A172 (cell line): ENCODE measurements at regions not wholly inside any gene's neighbourhood (a gene's known extent, or its start where the extent isn't known, plus 50 kb on each side); places are given as distances from the start of the nearest gene placed in this dataset.
"Not testable (repeated sequence)": the region's sequence is repeated elsewhere in the genome, so short reads cannot be mapped to it uniquely, and the experiment has no call there.

ENCODE experiments used
- DNase-seq: peaks from one replicate; pipeline ENCODE4 v3.0.0-alpha.2; 2015; ENCODE audit warnings: low spot score

DNA sequence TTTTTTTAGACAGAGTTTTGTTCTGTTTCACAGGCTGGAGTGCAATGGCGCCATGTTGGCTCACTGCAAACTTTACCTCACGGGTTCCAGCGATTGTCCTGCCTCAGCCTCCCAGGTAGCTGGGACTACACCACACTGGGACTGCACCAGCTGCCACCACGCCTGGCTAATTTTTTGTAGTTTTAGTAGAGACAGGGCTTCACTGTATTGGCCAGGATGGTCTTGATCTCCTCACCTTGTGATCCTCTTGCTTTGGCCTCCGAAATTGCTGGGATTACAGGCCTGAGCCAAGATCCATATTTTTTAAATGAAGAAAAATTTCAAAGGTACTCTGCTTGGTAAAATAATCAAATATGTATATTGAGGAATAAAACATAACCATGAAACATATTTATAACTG is 195.8 kb upstream of the TPTE start:
- peak; percentile 93 for DNase-seq

DNA sequence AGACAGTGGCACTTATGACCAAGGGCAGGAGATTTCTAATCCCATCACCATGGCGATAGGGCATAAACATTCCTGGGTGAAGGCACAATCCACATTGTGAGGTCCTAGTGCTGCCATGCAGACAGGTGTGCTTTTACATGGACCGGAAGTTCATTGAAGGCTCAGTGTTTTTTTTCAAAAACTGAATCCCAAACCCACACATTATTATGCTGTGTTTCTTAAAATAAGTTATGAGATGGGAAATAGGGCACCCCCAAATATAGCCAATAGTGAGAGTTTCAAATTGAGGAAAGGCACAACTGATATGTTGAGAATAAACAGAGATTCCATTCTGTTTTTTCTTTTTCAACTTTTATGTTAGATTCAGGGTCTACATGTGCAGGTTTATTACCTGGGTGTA is 195.2 kb upstream of the TPTE start:
- DNase-seq: not testable (repeated sequence)

DNA sequence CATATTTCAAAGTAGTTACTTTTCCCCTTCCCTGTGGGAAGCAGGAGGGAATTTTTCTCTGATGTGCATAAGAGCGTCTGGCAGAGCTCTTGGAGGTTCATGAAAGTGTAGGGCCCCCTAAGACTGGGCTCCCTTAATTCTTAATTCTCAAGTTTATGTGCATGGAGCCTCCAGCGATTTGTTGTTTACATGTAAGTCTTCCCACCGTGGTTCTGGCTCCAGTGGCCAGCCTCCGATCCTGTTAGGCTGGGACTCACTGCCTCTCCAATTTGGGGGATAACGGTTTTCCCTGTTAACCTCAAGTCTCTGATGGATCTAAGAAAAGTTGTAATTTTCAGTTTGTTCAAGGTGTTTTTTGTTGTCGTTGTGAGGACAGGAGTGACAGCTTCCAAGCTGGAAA is 192.7 kb upstream of the TPTE start:
- DNase-seq: not testable (repeated sequence)

DNA sequence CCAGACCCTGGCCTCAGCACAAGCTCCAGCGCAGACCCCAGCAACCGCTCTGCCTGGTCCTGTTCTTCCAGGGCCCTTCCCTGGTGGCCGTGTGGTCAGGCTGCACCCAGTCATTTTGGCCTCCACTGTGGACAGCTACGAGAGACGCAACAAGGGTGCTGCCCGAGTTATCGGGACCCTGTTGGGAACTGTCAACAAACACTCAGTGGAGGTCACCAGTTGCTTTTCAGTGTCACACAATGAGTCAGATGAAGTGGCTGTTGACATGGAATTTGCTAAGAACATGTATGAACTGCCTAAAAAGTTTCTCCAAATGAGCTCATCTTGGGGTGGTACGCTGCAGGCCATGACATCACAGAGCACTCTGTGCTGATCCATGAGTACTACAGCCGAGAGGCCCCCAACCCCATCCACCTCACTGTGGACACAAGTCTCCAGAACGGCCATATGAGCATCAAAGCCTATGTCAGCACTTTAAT is 190.7 kb upstream of the TPTE start:
- DNase-seq: not testable (repeated sequence)

DNA sequence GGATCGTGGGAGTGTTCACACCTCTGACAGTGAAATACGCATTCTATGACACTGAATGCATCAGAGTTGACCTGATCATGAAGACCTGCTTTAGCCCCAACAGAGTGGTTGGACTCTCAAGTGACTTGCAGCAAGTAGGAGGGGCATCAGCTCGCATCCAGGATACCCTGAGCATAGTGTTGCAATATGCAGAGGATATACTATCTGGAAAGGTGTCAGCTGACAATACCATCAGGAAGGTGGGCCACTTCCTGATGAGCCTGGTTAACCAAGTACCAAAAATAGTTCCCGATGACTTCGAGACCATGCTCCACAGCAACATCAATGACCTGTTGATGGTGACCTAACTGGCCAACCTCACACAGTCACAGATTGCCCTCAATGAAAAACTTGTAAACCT is 190.2 kb upstream of the TPTE start:
- DNase-seq: not testable (repeated sequence)

DNA sequence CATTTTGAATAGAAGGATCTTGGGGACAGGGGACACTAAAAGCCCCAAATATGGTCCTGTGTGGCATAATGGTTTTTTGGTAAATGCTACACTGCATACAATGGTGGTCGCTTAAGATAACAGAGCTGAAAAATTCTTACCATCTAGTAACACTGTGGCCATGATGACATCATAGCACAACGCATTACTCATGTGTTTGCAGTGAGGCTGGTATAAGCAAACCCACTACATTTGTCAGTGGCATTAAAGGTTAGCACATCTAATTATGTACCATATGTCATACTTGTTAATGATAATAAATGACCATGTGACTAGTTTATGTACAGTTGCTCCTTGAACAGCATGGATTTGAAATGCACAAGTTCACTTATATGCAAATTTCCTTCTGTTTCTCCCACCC is 188.4 kb upstream of the TPTE start:
- not testable (repeated sequence) for DNase-seq

DNA sequence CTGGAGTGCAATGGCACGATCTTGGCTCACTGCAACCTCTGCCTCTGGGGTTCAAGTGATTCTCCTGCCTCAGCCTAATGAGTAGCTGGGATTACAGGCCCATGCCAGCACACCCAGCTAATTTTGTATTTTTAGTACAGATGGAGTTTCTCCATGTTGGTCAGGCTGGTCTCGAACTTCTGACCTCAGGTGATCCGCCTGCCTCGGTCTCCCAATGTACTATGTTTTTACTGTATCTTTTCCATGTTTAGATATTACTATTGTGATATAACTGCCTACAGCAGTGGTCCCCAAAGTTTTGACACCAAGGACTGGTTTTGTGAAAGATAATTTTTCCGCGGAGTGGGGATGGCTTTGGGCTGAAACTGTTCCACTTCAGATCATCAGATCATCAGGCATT is 187.0 kb upstream of the TPTE start:
- not testable (repeated sequence) for DNase-seq

DNA sequence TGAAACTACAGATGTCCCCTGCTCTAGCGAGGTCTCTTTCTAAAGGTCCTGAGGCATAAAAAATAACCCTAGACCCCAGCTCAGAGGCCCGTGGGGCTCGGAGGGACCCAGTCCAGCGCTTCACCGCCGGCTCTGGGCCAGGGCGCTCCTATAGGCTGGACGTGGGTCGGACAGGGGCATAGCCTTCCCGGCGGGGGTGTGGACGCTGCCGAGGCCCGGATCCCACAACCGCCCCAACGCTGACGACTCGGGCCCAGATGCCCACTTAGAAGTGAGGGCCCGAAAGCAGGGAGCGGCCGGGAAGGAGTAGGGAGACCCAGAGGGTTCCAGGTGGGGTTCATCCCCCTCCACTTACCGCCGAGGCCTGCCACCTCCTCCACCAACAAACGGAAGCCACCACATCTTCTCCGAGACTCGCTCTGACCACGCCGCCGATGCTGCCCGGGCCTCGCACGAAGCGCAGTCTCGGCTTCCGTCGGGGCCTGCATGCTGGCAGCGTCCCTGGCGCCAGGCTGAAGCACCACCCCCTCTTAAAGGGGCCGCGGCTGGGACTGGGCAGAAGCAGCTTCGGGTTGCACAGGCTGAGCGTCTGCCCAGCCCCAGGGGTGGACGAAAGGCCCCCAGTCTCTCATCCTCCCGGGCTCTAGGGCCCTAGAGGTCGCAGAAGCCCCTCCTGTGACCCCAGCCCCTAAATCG is 179.0 kb upstream of the TPTE start:
- DNase-seq: peak; percentile 49

DNA sequence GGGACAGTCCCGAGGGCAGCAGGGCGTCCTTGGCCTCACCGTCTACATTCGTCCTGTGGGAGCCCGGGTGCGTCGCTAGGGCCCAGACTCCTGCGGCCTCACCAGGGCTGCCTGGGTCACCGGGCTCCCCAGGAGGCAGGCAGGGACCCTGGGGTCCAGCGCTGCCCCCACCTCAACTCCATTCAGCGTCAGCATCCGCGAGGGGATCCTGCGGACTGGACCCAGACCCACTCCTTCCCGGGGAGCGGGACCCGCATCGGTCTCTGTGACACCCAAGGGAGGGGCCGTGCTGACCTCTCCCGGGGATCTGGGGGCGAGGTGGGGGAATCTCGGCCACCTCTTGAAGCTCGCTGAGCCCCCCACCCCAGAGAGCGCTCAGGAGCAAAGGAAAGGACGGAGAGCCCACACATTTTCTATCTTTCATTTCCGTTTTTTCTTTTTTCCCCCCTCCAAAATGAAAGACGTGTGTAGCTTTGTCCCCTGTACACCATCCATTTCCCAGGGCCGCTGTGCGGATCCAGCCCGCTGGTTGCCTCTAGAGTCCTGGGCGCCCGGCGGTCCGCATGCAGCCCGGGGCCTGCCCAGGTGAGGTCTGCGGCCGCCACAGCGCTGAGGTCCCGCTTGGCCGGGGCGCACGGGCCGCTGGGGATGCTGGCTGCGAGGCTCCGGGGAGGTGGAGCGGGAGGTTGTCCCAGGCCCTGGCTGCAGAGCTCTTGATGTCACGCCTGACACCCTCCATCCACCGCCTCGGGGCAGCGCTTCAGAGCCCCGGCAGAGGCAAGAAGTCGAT is 178.0 kb upstream of the TPTE start:
- not testable (repeated sequence) for DNase-seq

DNA sequence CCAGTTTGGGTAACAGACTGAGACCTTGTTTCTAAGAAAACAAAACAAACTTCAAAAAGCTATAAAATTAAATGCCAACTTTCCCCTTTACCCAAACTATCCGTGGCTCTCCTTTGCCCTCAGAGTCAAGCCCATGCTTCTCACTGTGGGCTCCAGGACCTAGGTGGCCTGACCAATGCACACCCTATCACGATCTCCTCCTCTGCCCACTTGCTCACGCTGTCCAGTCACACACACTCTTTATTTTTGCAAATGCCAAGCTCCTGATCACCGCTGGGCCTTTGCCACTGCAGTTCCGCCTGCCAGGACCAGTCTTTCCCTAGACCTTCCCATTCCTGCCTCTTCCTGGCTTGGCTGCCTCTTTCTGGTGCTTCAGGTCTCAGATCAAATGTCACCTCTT is 177.1 kb upstream of the TPTE start:
- DNase-seq: not testable (repeated sequence)

DNA sequence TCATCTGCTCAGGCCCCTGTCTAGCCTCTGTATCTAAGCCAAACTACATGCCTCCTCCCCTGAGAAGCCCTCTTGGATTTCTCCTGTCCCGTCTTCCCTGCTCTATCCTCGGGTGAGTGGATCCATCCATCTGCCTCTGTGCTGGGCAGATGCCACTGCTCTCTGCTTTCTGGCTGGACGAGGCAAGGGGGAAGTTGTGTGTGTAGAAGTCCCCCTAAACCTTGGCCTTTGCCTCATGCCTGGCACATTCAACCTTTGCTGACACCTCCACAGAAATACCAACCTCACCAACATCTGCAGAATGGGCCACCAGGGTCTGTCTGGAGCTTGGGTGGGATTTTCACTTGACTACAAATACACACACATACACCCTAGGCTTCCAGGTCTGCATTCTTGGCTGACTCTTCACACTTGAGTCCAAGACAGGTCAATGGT is 176.2 kb upstream of the TPTE start:
- DNase-seq: not testable (repeated sequence)

DNA sequence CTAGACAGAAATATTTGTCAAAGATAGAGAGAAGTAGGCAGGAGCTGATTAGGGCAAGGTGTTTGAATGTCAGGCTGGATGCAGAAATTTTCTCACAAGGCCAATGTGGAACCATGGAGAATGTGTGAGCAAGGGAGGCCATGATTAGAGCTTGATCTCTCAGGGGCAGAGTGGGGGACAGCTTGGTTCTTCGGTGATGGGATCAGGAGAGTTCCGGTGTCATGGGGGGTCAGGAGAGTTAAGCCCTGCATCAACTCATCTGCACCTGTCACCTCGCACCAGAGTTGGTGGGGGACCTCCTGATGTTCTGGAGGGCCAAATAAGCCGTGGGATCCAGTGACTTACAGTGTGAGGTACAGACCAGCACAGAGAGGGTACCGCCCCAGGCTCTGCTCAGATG is 175.1 kb upstream of the TPTE start:
- DNase-seq: not testable (repeated sequence)

DNA sequence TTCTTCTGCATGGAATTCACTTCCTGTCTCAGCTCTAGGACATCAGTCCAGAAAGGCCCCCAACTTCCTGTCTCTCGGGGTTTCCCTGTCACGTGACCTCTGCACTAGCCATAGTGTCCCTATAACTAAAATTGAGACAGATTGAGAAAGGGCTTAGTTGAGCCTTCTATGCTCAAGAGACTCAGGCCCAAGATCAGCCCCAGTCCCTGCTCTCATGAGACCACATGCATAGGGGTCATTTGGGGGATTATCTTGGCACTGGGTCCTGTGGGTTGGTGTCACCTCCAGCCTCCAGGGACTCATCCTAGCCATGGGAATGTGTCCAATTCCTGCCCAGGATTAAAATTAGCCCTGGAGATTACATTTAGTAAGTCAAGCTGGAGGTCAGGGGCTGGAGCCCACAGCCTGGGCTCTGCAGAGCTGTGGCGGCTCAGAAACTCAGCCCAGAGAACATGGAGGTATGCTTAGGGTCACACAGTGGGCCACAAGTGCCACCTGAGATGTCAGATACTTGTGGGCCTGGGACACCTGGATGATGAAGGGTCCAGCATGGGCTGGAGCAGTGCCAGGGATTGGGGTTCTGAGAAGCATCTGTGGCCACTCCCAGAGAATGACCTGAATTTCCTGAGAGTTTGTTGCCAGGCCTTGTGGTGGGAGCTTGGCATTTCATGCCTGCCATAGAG is 174.3 kb upstream of the TPTE start:
- not testable (repeated sequence) for DNase-seq

DNA sequence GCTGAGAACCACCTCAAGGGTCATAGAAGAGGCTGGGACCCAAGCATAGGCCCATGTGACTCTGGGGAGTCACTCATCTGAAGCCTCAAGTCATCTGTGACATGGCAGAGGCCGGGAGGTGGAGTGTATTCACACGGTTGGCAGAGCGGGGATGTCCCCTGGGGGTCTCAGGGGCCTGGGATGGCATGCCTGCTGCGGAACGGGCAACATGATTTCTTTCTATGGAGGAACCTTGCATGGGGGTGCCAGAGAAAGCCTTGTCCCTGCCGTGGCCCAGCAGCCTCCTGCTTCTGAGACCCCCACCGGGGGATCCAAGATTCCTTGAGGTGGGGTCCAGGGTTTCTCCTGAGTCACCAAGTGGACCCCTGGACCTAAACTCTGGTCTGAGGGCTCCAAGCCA is 173.7 kb upstream of the TPTE start:
- DNase-seq: not testable (repeated sequence)

DNA sequence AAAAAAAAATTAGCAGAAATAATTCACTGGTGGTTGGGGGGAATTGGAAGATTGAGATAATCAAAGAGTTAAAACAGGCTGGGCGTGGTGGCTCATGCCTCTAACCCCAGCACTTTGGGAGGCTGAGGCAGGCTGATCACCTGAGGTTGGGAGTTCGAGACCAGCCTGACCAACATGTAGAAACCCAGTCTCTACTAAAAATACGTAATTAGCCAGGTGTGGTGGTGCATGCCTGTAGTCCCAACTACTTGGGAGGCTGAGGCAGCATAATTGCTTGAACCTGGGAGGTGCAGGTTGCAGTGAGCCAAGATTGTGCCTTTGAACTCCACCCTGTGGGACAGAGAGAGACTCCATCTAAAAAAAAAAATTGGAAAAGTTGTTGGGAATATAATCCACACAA is 173.2 kb upstream of the TPTE start:
- DNase-seq: not testable (repeated sequence)

DNA sequence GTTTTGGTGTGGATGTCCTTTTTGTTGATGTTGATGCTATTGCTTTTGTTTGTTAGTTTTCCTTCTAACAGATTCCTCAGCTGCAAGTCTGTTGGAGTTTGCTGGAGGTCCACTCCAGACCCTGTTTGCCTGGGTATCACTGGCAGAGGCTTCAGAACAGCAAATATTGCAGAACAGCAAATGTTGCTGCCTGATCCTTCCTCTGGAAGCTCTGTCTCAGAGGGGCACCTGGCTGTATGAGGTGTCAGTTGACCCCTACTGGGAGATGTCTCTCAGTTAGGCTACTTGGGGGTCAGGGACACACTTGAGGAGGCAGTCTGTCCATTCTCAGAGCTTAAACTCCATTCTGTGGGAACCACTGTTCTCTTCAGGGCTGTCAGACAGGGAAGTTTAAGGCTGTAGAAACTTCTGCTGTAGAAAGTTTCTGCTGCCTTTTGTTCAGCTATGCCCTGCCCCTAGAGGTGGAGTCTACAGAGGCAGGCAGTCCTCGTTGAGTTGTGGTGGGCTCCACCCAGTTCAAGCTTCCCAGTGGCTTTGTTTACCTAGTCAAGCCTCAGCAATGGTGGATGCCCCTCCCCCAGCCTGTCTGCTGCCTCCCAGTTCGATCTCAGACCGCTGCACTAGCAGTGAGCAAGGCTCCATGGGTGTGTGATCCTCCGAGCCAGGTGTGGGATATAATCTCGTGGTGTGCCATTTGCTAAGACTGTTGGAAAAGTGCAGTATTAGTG is 166.4 kb upstream of the TPTE start:
- not testable (repeated sequence) for DNase-seq

DNA sequence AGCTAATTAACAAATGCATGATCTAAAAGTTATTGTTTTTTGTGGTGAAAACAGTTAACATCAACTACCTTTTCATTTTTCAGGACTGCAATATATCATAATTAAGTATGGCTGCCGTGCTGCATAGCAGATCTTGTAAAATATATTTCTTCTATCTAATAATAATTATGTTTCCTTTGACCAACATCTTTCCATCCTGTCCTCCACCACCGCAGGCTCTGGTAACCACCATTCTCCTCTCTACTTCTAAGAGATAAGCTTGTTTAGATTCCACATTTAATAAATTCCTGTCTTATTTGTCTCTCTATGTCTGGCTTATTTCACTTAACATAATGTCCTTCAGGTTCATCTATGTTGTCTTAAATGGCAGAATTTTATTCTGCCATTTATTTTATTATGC is 162.3 kb upstream of the TPTE start:
- not testable (repeated sequence) for DNase-seq

DNA sequence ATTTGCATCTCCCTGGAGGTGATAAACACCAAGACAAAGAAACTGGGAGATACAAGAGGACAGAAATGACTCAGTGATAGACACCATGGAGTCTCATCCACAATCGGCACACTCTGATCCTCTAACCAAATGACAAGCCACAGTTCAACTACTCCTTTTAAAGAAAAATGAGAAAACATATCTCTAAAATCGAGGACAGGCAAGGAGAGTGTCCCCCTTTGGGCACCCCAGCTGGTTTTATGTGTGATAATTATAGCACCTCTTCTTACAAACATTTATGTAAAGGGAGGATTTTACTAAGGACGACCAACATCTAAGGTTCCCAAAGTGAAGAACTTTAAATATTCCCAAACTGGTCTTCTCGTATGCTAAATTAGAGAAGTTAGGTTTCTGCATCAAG is 161.5 kb upstream of the TPTE start:
- not testable (repeated sequence) for DNase-seq

DNA sequence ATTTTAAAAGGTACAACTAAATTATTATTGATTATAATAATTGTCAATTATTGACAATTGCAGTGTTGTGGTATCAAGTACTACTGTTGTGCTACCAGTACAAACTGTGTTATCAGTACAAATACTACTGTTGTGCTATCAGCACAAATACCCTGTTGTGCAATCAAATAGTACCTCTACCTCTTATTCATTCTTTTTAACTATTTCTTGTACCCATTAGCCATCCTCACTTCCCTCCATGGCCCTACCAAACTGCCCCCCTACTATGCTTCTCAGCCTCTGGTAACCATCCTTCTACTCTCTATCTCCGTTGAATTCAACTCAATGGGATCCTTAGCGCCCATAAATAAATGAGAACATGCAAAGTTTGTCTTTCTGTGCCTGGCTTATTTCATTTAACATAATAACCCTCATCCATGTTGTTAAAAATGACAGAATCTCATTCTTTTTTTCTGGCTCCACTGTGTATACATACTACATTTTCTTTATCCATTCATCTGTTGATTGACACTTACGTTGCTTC is 160.1 kb upstream of the TPTE start:
- not testable (repeated sequence) for DNase-seq

DNA sequence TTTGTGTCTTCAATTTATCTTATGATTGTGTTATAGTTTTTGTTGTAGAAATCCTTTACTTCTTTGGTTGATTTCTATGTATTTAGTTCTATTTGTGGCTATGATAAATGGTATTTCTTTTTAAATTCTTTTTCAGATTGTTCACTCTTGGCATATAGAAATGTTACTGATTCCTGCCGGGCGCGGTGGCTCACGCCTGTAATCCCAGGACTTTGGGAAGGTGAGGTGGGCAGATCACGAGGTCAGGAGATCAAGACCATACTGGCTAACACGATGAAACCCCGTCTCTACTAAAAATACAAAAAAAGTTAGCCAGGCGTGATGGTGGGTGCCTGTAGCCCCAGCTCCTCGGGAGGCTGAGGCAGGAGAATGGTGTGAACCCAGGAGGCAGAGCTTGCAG is 158.6 kb upstream of the TPTE start:
- not testable (repeated sequence) for DNase-seq

DNA sequence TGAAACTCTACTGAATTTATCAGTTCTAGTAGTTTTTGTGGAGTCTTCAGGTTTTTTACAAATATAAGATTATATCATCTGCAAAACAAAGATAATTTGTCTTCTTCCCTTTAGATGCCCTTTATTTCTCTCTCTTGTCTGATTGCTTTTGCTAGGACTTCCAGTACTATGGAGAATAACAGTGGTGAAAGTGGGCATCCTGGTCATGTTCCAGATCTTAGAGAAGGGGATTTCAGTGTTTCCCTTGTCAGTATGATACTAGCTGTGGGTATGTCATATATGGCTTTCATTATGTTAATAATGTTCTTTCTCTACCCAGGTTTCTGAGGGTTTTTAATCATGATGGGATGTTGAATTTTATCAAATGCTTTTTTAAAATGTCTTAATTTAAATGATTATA is 158.1 kb upstream of the TPTE start:
- DNase-seq: not testable (repeated sequence)
